AG04449 (cell line): ENCODE measurements at regions not wholly inside any gene's neighbourhood (a gene's known extent, or its start where the extent isn't known, plus 50 kb on each side); places are given as distances from the start of the nearest gene placed in this dataset.
"Not testable (repeated sequence)": the region's sequence is repeated elsewhere in the genome, so short reads cannot be mapped to it uniquely, and the experiment has no call there.

Experiments
- CTCF ChIA-PET: fragments of 350-600 bp; formaldehyde crosslinking; extraction: SDS; loops from one replicate; lab custom pipeline; 2021; ENCODE audit warnings: antibody characterized with exemption; lab: Yijun Ruan, JAX
- POLR2A ChIA-PET: fragments of 400-600, 350-600 bp; formaldehyde crosslinking; extraction: SDS; loops from one replicate; lab custom pipeline; 2020; ENCODE audit warnings: antibody characterized with exemption, inconsistent platforms; lab: Yijun Ruan, JAX
- DNase-seq: peaks from one replicate; pipeline ENCODE4 v3.0.0-alpha.2; 2010; ENCODE audit warnings: low read depth, low spot score
- H3K4me3 ChIP-seq: 2 replicates; pipeline ENCODE4 v1.5.1; 2011; ENCODE audit warnings: low read depth, mild to moderate bottlenecking, control low read depth, low read length
- CTCF ChIP-seq: IDR thresholded peaks from one replicate; pipeline ENCODE4 v1.5.1; 2011; ENCODE audit warnings: mild to moderate bottlenecking, moderate library complexity, low read length, control low read depth, inconsistent platforms; ENCODE audit not compliant: insufficient read depth; ENCODE audit errors: missing control alignments

- no peak for DNase-seq
- ChIA-PET CTCF (interaction anchor here (1.0 kb wide), 1 partner anchor 38 kb away, joined by 3 read pairs; no protein-coding TSS in a partner anchor), POLR2A (no interaction called here)
- no peak overlapping the region for H3K4me3 ChIP-seq
- TF ChIP-seq CTCF = no peak
Measured at GRCh38 chr10:93224005-93224779, 150.5 kb downstream of the CYP26A1 start.

GRCh38 chr10:93225938-93226337 lies 152.2 kb downstream of the CYP26A1 start:
- ChIA-PET CTCF (no interaction called here), POLR2A (no interaction called here)
- DNase-seq = no peak
- no peak overlapping the region for H3K4me3 ChIP-seq
- no peak for TF ChIP-seq CTCF

- no peak for TF ChIP-seq CTCF
- H3K4me3 ChIP-seq = no peak overlapping the region
- POLR2A ChIA-PET = no interaction called here
- CTCF ChIA-PET = interaction anchor here (0.9 kb wide), 1 partner anchor 28 kb away, joined by 3 read pairs; no protein-coding TSS in a partner anchor
- no peak for DNase-seq
Measured at GRCh38 chr10:93226619-93227018, 152.9 kb downstream of the CYP26A1 start.

- H3K4me3 ChIP-seq, CTCF ChIA-PET, POLR2A ChIA-PET, DNase-seq: not testable (repeated sequence)
Measured at GRCh38 chr10:93230596-93230995, 156.9 kb downstream of the CYP26A1 start.

- DNase-seq, POLR2A ChIA-PET, CTCF ChIA-PET, H3K4me3 ChIP-seq: not testable (repeated sequence)
Measured at GRCh38 chr10:93232159-93232558, 158.5 kb downstream of the CYP26A1 start.

- H3K4me3 ChIP-seq, DNase-seq, POLR2A ChIA-PET, CTCF ChIA-PET: not testable (repeated sequence)
Measured at GRCh38 chr10:93234940-93235339, 161.2 kb downstream of the CYP26A1 start.

- DNase-seq = no peak
- H3K4me3 ChIP-seq = no peak overlapping the region
- ChIA-PET CTCF (no interaction called here), POLR2A (no interaction called here)
- TF ChIP-seq CTCF = no peak
Measured at GRCh38 chr10:93235686-93236085, 162.0 kb downstream of the CYP26A1 start.
